GM06990 (cell line): ENCODE measurements at regions not wholly inside any gene's neighbourhood (a gene's known extent, or its start where the extent isn't known, plus 50 kb on each side); places are given as distances from the start of the nearest gene placed in this dataset.

ENCODE experiments used
- DNase-seq: peaks from one replicate; pipeline ENCODE4 v3.0.0-alpha.2; 2011; ENCODE audit not compliant: insufficient read length; ENCODE audit errors: extremely low read depth
- H3K27me3 ChIP-seq: replicated peaks from 2 replicates; pipeline ENCODE4 v1.6.0; 2011; ENCODE audit warnings: low read length; ENCODE audit not compliant: control insufficient read depth, insufficient read depth
- H3K36me3 ChIP-seq: 2 replicates; pipeline ENCODE4 v1.5.1; 2011; ENCODE audit warnings: low read length; ENCODE audit not compliant: control insufficient read depth, insufficient read depth
- H3K4me3 ChIP-seq: replicated peaks from 2 replicates; pipeline ENCODE4 v1.5.1; 2011; ENCODE audit warnings: low read depth, mild to moderate bottlenecking, control low read depth, low read length
- TF ChIP-seq, protein P1 (sequence below): IDR thresholded peaks from 2 replicates; pipeline ENCODE4 v1.5.1; 2011; ENCODE audit warnings: low read length, control low read depth, mild to moderate bottlenecking, inconsistent platforms; ENCODE audit not compliant: insufficient read depth, poor library complexity, severe bottlenecking

GRCh38 chr13:85216576-85216975 lies 582.6 kb downstream of the SLITRK6 start:
- DNase-seq, result no peak
- Histone ChIP-seq H3K4me3 (no peak overlapping the region), H3K27me3 (no peaks in the 10 kb centered on the region), H3K36me3 (no peaks in the 10 kb centered on the region)
- TF ChIP-seq, protein P1, sequence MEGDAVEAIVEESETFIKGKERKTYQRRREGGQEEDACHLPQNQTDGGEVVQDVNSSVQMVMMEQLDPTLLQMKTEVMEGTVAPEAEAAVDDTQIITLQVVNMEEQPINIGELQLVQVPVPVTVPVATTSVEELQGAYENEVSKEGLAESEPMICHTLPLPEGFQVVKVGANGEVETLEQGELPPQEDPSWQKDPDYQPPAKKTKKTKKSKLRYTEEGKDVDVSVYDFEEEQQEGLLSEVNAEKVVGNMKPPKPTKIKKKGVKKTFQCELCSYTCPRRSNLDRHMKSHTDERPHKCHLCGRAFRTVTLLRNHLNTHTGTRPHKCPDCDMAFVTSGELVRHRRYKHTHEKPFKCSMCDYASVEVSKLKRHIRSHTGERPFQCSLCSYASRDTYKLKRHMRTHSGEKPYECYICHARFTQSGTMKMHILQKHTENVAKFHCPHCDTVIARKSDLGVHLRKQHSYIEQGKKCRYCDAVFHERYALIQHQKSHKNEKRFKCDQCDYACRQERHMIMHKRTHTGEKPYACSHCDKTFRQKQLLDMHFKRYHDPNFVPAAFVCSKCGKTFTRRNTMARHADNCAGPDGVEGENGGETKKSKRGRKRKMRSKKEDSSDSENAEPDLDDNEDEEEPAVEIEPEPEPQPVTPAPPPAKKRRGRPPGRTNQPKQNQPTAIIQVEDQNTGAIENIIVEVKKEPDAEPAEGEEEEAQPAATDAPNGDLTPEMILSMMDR, result no peak

- Histone ChIP-seq H3K36me3 (no peaks in the 10 kb centered on the region), H3K27me3 (no peaks in the 10 kb centered on the region), H3K4me3 (no peak overlapping the region)
- no peak for DNase-seq
- TF ChIP-seq, protein P1, result no peak
Measured at GRCh38 chr13:85212692-85213091, 586.5 kb downstream of the SLITRK6 start.

- no peak overlapping the region for H3K4me3 ChIP-seq
- TF ChIP-seq, protein P1, result no peak
- no peak for DNase-seq
- H3K36me3 ChIP-seq, result no peaks in the 10 kb centered on the region
- no peaks in the 10 kb centered on the region for H3K27me3 ChIP-seq
Measured at GRCh38 chr13:85204668-85205344, 594.4 kb downstream of the SLITRK6 start.

- no peak for DNase-seq
- Histone ChIP-seq H3K4me3 (no peak overlapping the region), H3K36me3 (no peaks in the 10 kb centered on the region), H3K27me3 (no peaks in the 10 kb centered on the region)
- TF ChIP-seq, protein P1, result no peak
Measured at GRCh38 chr13:85197431-85197830, 601.8 kb downstream of the SLITRK6 start.

GRCh38 chr13:85194482-85194881 lies 604.7 kb downstream of the SLITRK6 start:
- DNase-seq, result no peak
- no peaks in the 10 kb centered on the region for H3K27me3 ChIP-seq

More at GRCh38 chr13:85194482-85194881, 604.7 kb downstream of the SLITRK6 start:
- Histone ChIP-seq H3K4me3 (no peak overlapping the region), H3K36me3 (no peaks in the 10 kb centered on the region)
- TF ChIP-seq, protein P1, result no peak
